GM21528 (cell line): ENCODE measurements at regions not wholly inside any gene's neighbourhood (a gene's known extent, or its start where the extent isn't known, plus 50 kb on each side); places are given as distances from the start of the nearest gene placed in this dataset.

Source experiments
- ATAC-seq: cut with Tn5 transposase; IDR thresholded peaks from one replicate; pipeline ENCODE4 v1.9.1; 2021; ENCODE audit warnings: mild to moderate bottlenecking, moderate library complexity; ENCODE audit not compliant: unreplicated experiment, low FRiP score

GRCh38 chr11:13062115-13062514 is 53.0 kb downstream of the RASSF10 start:
- ATAC-seq: no peak

GRCh38 chr11:13064593-13064992 is 55.5 kb downstream of the RASSF10 start:
- no peak for ATAC-seq

GRCh38 chr11:13065200-13065787 is 56.2 kb downstream of the RASSF10 start:
- ATAC-seq: no peak

GRCh38 chr11:13068211-13068610 is 59.1 kb downstream of the RASSF10 start:
- ATAC-seq: no peak

GRCh38 chr11:13073119-13073981 is 64.2 kb downstream of the RASSF10 start:
- no peak for ATAC-seq

GRCh38 chr11:13074714-13075464 is 65.8 kb downstream of the RASSF10 start:
- no peak for ATAC-seq

- ATAC-seq: no peak
Observed at GRCh38 chr11:13076961-13077360, 67.8 kb downstream of the RASSF10 start.

GRCh38 chr11:13080861-13081260 is 71.7 kb downstream of the RASSF10 start:
- ATAC-seq: no peak

- no peak for ATAC-seq
Observed at GRCh38 chr11:13082588-13082987, 73.5 kb downstream of the RASSF10 start.

GRCh38 chr11:13090228-13090708 is 81.2 kb downstream of the RASSF10 start:
- no peak for ATAC-seq

- ATAC-seq: no peak
Observed at GRCh38 chr11:13091373-13091772, 82.3 kb downstream of the RASSF10 start.

GRCh38 chr11:13091804-13092203 is 82.7 kb downstream of the RASSF10 start:
- no peak for ATAC-seq

- ATAC-seq: no peak
Observed at GRCh38 chr11:13094930-13095687, 86.0 kb downstream of the RASSF10 start.

- no peak for ATAC-seq
Observed at GRCh38 chr11:13098063-13098462, 88.9 kb downstream of the RASSF10 start.

- ATAC-seq: no peak
Observed at GRCh38 chr11:13098616-13099289, 89.6 kb downstream of the RASSF10 start.

- ATAC-seq: no peak
Observed at GRCh38 chr11:13101644-13102512, 92.8 kb downstream of the RASSF10 start.

- ATAC-seq: no peak
Observed at GRCh38 chr11:13102513-13102840, 93.4 kb downstream of the RASSF10 start.

- no peak for ATAC-seq
Observed at GRCh38 chr11:13102865-13103539, 93.9 kb downstream of the RASSF10 start.
